WTC11 (cell line): ENCODE measurements at regions not wholly inside any gene's neighbourhood (a gene's known extent, or its start where the extent isn't known, plus 50 kb on each side); places are given as distances from the start of the nearest gene placed in this dataset.

Experiments
- CREM ChIP-seq: sonication (generic); formaldehyde crosslinking; IDR thresholded peaks from 2 replicates; pipeline ENCODE4 v1.8.1; 2022; ENCODE audit warnings: mild to moderate bottlenecking, missing genetic modification reagents, moderate library complexity
- NFYB ChIP-seq: sonication (generic); formaldehyde crosslinking; conservative IDR thresholded peaks from 2 replicates; pipeline ENCODE4 v1.8.0; 2022; ENCODE audit warnings: low read depth, missing genetic modification reagents
- NR1H2 ChIP-seq: sonication (generic); formaldehyde crosslinking; IDR thresholded peaks from 2 replicates; pipeline ENCODE4 v1.9.0; 2021; ENCODE audit warnings: mild to moderate bottlenecking, moderate library complexity, missing genetic modification reagents
- TCF7 ChIP-seq: sonication (generic); formaldehyde crosslinking; IDR thresholded peaks from 2 replicates; pipeline ENCODE4 v1.8.0; 2022; ENCODE audit warnings: mild to moderate bottlenecking, low read depth, missing genetic modification reagents, moderate library complexity
- ZNF121 ChIP-seq: sonication (generic); formaldehyde crosslinking; IDR thresholded peaks from 2 replicates; pipeline ENCODE4 v1.8.0; 2023; ENCODE audit warnings: missing genetic modification reagents
- TF ChIP-seq, protein P1 (sequence below): sonication (generic); formaldehyde crosslinking; IDR thresholded peaks from 2 replicates; pipeline ENCODE4 v1.8.0; 2022; ENCODE audit warnings: mild to moderate bottlenecking, missing genetic modification reagents
- TF ChIP-seq, protein P2 (sequence below): fragments of 200-600 bp; IDR thresholded peaks from 2 replicates; pipeline ENCODE4 v1.8.0; 2022; ENCODE audit warnings: antibody characterized with exemption
- TF ChIP-seq, protein P3 (sequence below): sonication (generic); formaldehyde crosslinking; IDR thresholded peaks from 2 replicates; pipeline ENCODE4 v1.8.1; 2023; ENCODE audit warnings: mild to moderate bottlenecking, missing genetic modification reagents, borderline replicate concordance

DNA sequence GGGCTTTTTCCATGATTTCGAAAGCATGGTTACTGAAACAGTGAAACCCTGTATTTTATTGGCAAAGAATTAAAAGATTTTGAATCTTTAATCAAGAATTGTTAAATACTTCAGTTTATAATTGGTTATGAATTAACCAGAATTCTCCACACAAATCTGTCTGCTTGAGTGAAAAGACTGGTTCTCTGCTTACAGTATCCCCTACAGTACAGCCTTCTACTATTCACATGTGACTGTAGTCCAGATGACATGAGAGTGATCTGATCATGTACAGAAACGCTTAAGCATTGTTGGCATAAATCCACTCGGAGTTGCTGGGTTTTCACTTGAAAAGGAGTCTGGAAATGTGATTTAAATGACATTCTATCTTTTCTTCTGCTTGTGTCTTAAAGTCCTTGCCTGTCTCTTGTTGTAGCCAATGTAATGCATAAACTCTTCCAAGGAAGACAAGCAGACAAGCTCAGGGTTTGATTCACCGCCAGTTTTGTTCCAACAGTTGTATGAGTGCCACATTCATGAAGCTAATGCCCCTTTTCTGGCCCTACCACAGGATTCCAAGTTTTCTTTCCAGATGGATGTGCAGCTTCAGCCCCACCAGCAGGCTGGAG lies 222.0 kb upstream of the LRIG3 start:
- TF ChIP-seq, protein P1, sequence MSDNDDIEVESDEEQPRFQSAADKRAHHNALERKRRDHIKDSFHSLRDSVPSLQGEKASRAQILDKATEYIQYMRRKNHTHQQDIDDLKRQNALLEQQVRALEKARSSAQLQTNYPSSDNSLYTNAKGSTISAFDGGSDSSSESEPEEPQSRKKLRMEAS (CRISPR knock-in tag) = no peak
- TF ChIP-seq, protein P2, sequence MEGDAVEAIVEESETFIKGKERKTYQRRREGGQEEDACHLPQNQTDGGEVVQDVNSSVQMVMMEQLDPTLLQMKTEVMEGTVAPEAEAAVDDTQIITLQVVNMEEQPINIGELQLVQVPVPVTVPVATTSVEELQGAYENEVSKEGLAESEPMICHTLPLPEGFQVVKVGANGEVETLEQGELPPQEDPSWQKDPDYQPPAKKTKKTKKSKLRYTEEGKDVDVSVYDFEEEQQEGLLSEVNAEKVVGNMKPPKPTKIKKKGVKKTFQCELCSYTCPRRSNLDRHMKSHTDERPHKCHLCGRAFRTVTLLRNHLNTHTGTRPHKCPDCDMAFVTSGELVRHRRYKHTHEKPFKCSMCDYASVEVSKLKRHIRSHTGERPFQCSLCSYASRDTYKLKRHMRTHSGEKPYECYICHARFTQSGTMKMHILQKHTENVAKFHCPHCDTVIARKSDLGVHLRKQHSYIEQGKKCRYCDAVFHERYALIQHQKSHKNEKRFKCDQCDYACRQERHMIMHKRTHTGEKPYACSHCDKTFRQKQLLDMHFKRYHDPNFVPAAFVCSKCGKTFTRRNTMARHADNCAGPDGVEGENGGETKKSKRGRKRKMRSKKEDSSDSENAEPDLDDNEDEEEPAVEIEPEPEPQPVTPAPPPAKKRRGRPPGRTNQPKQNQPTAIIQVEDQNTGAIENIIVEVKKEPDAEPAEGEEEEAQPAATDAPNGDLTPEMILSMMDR = no peak
- TF ChIP-seq NFYB (CRISPR knock-in tag) (no peak), NR1H2 (CRISPR knock-in tag) (no peak), TCF7 (no peak), ZNF121 (CRISPR knock-in tag) (no peak), CREM (no peak)
- TF ChIP-seq, protein P3, sequence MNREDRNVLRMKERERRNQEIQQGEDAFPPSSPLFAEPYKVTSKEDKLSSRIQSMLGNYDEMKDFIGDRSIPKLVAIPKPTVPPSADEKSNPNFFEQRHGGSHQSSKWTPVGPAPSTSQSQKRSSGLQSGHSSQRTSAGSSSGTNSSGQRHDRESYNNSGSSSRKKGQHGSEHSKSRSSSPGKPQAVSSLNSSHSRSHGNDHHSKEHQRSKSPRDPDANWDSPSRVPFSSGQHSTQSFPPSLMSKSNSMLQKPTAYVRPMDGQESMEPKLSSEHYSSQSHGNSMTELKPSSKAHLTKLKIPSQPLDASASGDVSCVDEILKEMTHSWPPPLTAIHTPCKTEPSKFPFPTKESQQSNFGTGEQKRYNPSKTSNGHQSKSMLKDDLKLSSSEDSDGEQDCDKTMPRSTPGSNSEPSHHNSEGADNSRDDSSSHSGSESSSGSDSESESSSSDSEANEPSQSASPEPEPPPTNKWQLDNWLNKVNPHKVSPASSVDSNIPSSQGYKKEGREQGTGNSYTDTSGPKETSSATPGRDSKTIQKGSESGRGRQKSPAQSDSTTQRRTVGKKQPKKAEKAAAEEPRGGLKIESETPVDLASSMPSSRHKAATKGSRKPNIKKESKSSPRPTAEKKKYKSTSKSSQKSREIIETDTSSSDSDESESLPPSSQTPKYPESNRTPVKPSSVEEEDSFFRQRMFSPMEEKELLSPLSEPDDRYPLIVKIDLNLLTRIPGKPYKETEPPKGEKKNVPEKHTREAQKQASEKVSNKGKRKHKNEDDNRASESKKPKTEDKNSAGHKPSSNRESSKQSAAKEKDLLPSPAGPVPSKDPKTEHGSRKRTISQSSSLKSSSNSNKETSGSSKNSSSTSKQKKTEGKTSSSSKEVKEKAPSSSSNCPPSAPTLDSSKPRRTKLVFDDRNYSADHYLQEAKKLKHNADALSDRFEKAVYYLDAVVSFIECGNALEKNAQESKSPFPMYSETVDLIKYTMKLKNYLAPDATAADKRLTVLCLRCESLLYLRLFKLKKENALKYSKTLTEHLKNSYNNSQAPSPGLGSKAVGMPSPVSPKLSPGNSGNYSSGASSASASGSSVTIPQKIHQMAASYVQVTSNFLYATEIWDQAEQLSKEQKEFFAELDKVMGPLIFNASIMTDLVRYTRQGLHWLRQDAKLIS (CRISPR knock-in tag) = no peak
